Islet of Langerhans (tissue), 1 donor: ENCODE measurements at regions not wholly inside any gene's neighbourhood (a gene's known extent, or its start where the extent isn't known, plus 50 kb on each side); places are given as distances from the start of the nearest gene placed in this dataset.

Experiments
- FAIRE-seq: peaks from one replicate; lab custom pipeline; 2011; peaks lifted over from hg19 to GRCh38; lab: Jason Lieb, UNC

GRCh38 chr15:70555713-70556112 is 207.6 kb downstream of the UACA start:
- no peak for FAIRE-seq

DNA sequence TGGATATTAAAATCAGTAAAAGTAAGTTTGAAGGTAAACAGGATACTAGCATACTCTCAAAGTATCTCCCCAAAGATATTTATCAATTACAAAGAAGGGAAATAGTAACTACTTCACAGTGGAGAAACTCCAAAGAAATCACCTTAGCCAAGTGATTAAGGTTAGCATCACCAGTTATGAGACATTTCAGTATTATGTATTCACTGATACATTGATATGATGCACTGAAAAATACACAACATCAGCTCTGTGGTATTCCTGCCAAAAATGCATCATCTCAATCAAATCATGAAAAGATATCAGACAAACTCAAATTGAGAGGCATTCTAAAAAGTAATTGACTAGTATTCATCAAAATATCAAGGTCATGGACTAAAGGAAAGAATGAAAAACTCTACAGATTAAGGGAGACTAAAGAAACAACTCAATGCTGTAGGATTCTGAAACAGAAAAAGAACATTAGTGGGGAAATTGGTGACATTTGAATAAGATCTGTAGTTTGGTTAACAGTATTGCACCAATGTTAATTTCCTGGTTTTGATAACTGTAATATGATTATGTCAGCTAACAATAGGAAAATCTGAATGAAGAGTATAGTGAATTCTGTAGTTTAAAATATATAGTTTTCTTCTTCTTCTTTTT is 215.4 kb downstream of the UACA start:
- FAIRE-seq = no peak

DNA sequence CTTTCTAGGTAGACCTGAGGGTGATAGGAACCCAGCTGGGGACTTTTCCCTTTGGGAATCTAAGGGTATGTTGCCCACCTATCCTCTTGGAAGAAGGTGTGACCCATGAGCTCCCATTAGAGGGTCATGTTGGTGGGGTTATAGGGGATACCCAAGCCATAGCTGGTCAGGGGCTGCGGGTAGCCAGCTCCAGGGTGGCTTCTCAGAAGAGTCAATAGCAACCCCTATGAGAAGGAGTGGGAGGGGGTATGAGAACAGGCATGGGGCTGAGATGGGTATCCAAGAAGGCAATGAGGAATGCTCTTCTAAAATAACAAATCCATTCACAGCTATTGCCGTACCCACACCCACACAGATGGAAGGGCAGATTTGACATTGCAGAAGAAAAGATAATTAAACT is 217.8 kb downstream of the UACA start:
- no peak for FAIRE-seq

DNA sequence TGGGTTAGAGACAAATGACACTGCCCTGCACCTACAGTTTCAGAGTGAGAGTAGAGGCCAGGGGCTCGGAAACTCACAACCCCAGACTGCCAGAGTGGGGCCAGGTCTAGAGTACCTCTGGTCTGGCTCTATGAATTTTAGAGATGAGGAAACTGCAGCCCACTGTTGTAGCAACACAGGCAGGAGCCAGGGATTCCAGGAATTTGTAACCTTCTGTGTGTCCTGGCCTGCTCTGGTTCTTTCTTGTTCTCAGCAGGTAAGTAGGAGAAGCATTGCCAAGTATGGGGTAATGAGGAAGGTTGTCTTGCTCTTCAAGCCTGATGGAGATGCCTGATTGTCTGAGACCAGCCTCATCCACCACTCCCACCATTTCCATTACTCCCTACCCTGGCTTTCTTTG is 221.8 kb downstream of the UACA start:
- no peak for FAIRE-seq

DNA sequence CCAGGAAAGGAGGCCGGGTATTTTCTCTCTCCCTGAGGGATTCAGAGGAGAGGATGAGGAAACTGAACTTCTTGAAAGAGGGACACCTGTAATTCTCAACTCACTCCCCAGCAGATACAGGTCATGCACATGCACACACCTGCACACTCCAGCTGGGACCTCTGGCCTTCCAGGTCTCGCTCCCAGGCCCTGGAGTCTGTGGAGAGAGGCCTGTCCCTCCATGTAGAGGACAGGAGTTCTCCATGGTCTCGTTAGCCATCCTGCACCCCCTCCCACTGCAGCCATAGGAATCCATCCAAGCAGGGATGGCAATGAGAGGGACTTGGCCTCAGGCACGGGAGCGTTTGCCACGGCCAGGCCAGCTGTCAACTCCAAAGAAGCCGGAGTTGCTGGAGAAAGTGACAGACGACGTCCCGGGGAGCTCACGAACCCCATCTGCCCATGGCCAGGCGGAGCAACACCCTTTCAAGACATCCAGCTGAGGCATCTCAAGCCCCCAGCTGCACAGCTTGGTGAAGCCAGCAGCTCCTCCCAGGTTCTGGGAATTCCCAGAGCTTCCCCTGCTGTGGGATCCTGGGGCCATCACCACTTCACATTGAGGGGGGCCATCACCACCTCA is 223.3 kb downstream of the UACA start:
- no peak for FAIRE-seq

- no peak for FAIRE-seq
Observed at GRCh38 chr15:70539409-70539808, 223.9 kb downstream of the UACA start.

DNA sequence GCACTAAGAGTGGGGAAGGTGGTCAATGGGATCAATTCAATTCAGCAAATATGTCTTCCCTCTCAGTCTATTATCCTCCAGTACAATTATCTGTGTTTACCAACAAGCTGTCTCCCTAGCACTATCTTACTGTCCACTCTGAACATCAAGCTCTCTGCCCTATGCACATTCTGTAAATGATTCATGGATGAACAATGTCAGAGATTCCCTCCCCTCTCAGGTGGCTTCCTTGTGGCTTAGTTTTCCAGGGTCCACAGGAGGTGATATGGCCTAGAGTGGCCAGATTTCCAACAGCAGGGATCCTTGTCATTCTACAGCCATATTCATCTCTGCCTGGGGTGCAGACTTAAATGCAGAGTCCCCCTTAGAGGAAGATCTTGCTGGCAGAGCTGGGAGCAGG is 225.1 kb downstream of the UACA start:
- no peak for FAIRE-seq

DNA sequence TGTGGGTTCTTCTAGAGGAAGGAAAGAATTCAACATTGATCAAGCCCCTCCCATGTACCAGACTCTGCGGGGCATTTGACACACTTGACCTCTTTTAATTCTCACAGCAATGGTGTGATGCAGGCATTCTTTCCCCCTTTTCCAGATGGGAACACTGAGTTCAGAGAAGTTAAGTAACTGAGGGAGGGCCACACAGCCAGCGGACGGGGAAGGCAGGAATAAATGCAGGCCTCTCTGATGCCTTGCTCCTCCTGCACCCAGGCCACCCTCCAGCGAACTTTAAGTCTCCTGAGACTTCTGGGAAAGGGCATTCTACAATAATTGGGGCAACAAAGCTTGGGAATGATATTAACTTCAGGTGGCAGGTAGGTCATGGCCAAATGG is 227.4 kb downstream of the UACA start:
- FAIRE-seq = no peak

DNA sequence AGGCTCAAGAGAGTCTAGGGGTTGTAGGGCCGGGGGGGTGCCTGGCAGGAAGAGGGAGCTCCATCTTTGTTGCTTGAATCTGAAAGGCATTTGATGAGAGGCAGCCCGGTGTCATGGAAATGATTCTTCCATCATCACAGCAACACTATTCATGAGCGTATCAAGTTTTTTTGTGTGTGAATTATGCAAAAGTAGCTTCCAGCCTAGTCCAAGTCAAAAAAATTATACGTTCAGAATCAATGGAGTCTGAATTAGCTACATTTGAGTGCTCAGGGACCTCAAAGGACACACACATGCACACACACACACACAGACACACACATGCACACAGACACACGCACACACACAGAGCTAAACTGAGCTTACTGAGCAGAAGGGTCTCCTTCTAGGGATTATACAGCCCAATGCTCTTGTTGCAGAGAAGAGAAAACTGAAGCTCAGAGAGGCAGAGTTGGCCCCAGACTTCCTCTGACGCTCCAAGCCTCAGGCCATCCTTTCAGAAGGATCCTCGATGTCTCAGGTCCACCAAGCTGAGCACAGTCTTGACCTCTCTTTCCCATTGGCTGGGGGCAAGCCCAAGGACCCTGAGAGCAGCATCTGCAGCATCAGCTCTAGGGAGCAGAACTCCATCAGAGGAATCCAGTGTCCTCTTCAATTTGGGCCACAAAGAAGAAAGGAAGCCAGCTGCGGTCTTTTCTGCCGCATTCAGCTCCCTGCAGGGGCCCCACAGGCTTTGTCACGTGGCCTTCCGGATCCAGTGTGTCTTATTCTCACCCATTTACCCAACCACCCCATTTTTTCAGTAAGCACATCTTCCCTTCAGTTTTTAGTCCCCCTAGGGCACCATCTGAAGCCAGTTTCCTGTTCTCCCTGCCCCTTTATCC is 228.0 kb downstream of the UACA start:
- no peak for FAIRE-seq

DNA sequence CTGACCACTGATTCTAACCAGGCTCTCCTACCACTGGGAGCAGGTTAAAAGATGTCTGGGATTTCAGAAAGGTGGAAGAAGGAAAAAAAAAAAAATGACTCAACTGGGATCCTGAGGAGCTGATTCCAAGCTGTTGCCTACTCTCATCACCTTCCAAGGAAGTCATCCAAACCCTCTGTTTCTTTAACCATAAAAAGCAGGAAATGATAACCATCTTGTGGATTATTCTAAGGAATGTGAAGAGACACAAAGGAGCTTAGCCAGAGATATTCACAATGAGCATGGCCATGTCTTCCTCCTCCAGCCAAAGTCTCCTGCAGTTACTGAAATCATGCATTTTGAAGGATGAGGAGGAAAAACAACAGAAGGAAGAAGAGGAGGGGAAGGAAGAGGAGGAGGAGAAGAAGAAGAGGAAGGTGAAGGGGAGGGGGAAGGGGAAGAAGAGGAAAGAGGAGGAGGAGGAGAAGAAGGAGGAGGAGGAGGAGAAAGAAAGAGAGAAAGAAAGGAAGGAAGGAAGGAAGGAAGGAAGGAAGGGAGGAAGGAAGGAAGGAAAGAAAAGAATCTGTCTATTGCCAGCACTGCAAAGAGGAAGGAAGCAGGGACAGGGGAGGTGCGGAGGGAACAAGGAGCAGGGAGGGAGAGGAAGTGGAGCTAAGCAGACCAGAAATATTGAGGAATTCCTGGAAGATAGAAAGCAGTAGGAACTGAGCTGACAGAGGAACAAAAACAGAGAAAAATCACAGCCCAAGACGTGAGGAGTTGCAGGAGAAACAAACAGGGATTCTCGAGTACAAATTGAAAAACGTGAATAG is 229.2 kb downstream of the UACA start:
- FAIRE-seq = no peak

GRCh38 chr15:70532531-70533186 is 230.7 kb downstream of the UACA start:
- FAIRE-seq = no peak

GRCh38 chr15:70531576-70531975 is 231.8 kb downstream of the UACA start:
- no peak for FAIRE-seq

- no peak for FAIRE-seq
Observed at GRCh38 chr15:70530906-70531305, 232.5 kb downstream of the UACA start.

DNA sequence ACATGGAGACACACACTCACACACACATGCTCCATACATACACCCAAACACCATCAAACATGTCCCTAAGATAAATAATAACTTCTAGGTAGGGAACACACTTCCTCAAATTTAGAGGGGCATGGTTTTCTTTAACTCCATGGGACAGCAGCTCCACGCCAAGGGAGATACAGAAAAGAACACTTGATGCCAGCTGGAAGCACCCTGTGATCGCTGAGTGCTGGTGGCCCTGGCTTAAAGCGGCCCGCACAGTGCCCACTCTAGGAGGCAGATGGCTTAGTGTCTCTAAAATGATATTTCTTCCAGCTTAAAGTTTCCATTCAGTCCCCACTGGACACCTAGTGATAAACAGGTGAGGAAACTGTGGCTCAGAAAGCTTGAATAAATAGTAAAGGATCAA is 232.9 kb downstream of the UACA start:
- no peak for FAIRE-seq

- no peak for FAIRE-seq
Observed at GRCh38 chr15:70530017-70530499, 233.3 kb downstream of the UACA start.

DNA sequence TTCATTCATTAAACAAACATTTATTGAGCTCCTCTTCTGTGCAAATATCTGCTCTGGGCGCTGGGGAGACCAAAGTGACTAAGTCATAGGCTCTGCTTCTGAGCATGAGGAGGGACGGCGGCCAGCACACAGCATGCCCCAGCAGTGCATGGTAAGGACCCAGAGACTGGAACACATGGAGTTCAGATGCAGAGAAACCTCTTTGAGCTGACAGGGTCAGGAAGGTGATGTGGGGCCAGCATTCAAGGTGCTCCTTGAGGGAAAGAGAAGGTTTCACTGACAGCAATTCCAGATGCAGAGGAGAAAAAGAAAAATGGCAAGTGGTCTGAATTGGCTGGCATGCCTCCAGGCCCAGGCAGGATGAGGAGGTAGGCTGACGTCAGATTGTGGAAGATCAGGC is 234.5 kb downstream of the UACA start:
- no peak for FAIRE-seq

DNA sequence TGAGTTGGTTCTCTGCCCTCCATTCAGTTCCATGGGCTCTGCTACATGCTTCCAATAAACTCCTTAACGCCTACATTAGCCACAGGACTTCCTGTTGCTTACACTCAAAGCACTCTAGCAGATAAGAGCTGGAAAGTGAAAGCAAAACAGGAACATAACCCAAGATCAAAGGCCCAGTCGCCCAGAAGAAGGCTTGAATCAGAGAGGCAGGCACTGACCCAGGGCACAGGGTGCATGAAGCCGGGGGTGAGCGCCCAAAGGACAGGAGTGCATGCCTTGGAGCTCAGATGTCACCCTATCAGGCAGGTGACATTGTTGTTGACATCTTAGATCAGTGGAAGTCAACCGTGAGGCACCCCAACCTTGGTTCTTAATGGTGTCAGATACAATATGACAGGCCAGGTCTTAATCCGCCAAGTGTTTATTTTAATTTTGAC is 235.1 kb downstream of the UACA start:
- no peak for FAIRE-seq

DNA sequence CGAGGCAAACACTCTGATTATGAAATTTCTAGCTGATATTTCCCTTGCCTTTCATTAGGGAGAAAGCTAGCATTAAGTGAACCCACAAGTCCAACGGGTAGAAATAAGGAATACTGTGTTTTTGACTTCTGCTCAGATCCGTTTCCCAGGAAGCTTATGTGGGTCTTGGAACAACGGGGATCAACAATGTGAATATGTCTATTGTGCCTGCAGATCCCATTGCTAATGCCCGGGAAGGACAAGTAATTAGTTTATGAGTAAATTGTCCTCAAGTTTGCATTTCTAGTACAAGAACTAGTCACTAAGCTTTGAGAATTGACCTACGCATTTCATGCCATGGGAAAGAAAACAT is 236.4 kb downstream of the UACA start:
- no peak for FAIRE-seq

GRCh38 chr15:70526221-70526973 is 237.0 kb downstream of the UACA start:
- FAIRE-seq = no peak

GRCh38 chr15:70525551-70525950 is 237.8 kb downstream of the UACA start:
- no peak for FAIRE-seq

GRCh38 chr15:70524470-70524869 is 238.9 kb downstream of the UACA start:
- no peak for FAIRE-seq
